Memory B cell (primary cell): ENCODE measurements at regions not wholly inside any gene's neighbourhood (a gene's known extent, or its start where the extent isn't known, plus 50 kb on each side); places are given as distances from the start of the nearest gene placed in this dataset.
A peak's percentile ranks its signal among the peaks of the same experiment; 100 is the strongest.

Experiments
- ATAC-seq: fragments of 150-1000 bp; cut with Tn5 transposase; 2 replicates; pipeline ENCODE4 v1.10.0; 2021; ENCODE audit warnings: low read depth, mild to moderate bottlenecking, moderate library complexity
- DNase-seq, 2 donors: peaks; one replicate each; pipeline ENCODE4 v3.0.0; 2022; ENCODE audit warnings: low spot score in 2 of 2
- H3K27ac Mint-ChIP-seq: one replicate; pipeline ENCODE4 v1.8.0; 2022; ENCODE audit warnings: mild to moderate bottlenecking, moderate library complexity, mixed read lengths
- H3K27me3 Mint-ChIP-seq: one replicate; pipeline ENCODE4 v1.8.0; 2022; ENCODE audit warnings: mixed read lengths
- H3K36me3 Mint-ChIP-seq: one replicate; pipeline ENCODE4 v1.8.0; 2022; ENCODE audit warnings: mild to moderate bottlenecking, mixed read lengths
- H3K4me1 Mint-ChIP-seq: one replicate; pipeline ENCODE4 v1.8.0; 2022; ENCODE audit warnings: mixed read lengths
- H3K4me3 Mint-ChIP-seq: one replicate; pipeline ENCODE4 v1.8.0; 2022; ENCODE audit warnings: mild to moderate bottlenecking, moderate library complexity, mixed read lengths
- H3K9me3 Mint-ChIP-seq: one replicate; pipeline ENCODE4 v1.8.0; 2022; ENCODE audit warnings: mixed read lengths

DNA sequence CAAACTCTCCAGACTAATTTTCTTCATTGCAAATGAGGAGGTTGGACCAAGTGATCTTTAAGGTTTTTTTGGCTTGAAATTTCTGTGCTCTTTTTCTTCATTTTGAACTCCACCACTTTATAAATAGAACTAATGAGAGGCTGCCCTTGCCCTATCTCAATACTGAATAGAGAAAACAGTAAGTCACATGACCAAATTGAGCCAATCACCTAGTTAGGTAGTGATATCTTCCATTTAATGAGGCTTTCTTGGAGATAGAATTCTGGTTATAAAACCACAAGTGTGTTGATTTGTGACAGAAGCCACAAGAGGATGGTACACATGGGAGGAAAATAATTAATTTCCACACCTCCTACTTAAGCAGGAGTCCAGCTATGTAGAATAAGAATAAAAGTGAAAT is 263.4 kb upstream of the SNX7 start:
- no peaks in the 10 kb centered on the region for H3K27me3 Mint-ChIP-seq
- H3K27ac Mint-ChIP-seq = no peak overlapping the region
- H3K4me3 Mint-ChIP-seq = no peak overlapping the region
- ATAC-seq = no peak
- DNase-seq = no peak
- no peaks in the 10 kb centered on the region for H3K4me1 Mint-ChIP-seq
- H3K36me3 Mint-ChIP-seq = no peaks in the 10 kb centered on the region
- no peaks in the 10 kb centered on the region for H3K9me3 Mint-ChIP-seq

DNA sequence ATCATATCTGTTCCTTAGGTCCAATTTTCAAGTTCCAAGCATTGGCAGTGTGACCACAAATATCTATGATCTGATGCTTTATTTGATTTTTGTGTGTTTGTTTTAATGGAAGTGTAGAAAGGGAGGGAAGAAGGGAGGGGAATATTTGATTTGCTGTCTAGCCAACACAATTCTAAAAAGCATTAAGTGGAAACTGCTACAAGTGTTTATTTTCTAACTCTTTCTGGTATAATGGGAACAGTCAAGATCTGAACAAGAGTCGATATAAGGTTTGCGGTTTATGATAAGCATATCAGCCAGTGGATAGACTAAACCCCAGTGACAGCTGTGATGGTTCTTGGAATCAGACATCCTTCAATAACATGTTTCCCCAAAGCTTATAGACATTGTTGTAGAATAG is 267.8 kb upstream of the SNX7 start:
- Mint-ChIP-seq H3K36me3 (no peaks in the 10 kb centered on the region), H3K4me1 (no peaks in the 10 kb centered on the region)

DNA sequence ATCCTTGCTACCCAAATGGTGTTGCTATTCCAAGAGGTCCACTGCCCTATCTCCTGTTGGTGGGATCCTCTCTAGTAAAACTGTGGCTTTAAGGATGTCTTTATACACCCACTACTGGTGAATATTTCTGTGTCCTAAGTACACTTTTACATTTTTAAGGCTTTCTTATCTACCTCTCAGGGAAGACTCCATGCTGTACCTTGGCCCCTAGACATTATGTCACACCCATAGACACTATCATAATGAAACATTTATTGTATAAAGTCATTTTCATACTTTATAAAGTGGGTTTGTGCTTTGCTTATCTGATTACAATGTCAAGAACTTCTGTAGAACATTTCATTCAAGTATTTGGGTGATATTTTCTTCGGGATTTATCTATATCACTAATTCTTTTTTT is 270.3 kb upstream of the SNX7 start:
- no peaks in the 10 kb centered on the region for H3K4me1 Mint-ChIP-seq
- no peak overlapping the region for H3K4me3 Mint-ChIP-seq
- no peak for ATAC-seq
- DNase-seq = no peak
- no peaks in the 10 kb centered on the region for H3K27me3 Mint-ChIP-seq
- H3K9me3 Mint-ChIP-seq = no peaks in the 10 kb centered on the region
- no peak overlapping the region for H3K27ac Mint-ChIP-seq
- H3K36me3 Mint-ChIP-seq = no peaks in the 10 kb centered on the region

More for the DNA sequence above, 267.8 kb upstream of the SNX7 start:
- no peak overlapping the region for H3K27ac Mint-ChIP-seq
- no peak overlapping the region for H3K4me3 Mint-ChIP-seq
- no peaks in the 10 kb centered on the region for H3K27me3 Mint-ChIP-seq
- H3K9me3 Mint-ChIP-seq = no peaks in the 10 kb centered on the region
- DNase-seq (no peak), ATAC-seq (no peak)

DNA sequence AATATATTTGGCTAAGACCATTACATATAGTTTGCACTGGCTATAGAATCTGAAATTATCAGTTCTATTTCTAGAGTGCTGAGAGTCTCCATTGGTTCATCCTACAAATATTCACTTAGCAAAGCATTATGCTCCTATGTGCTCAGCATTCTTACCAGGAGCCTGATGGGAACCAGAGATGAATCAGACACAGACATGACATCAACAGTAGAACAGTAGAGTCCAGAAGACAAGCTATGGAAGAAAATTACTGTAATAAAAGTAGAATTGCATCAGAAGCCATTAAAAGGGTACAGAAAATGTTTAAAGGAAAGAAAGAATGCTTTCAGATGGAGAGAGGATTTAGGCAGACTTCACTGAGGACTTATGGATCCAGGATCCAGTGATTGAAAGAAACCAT is 271.7 kb upstream of the SNX7 start:
- ATAC-seq (no peak), DNase-seq (no peak)
- no peaks in the 10 kb centered on the region for H3K36me3 Mint-ChIP-seq
- no peaks in the 10 kb centered on the region for H3K9me3 Mint-ChIP-seq
- no peak overlapping the region for H3K4me3 Mint-ChIP-seq
- H3K27me3 Mint-ChIP-seq = no peaks in the 10 kb centered on the region
- H3K4me1 Mint-ChIP-seq = no peaks in the 10 kb centered on the region
- no peak overlapping the region for H3K27ac Mint-ChIP-seq

DNA sequence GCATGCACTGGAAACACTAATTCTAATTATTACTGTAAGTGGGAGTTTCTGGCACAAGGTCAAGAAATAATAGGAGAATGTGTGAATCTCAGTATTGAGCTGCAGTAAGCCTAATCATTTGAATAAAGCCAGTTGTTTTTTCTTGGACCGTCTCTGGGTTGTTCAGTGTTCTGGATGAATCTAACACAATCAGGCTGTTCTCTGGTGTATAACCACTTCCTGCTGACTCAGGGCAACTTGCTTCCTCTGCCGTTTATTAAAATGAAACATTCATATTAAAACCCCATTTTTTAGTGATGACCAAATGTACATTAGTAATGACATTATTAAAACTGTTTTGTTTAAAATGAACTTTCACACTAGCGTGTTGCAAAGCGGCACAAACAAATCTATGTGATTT is 273.1 kb upstream of the SNX7 start:
- H3K4me3 Mint-ChIP-seq = no peak overlapping the region
- DNase-seq = no peak
- H3K27ac Mint-ChIP-seq = peak overlapping the region; percentile 41

DNA sequence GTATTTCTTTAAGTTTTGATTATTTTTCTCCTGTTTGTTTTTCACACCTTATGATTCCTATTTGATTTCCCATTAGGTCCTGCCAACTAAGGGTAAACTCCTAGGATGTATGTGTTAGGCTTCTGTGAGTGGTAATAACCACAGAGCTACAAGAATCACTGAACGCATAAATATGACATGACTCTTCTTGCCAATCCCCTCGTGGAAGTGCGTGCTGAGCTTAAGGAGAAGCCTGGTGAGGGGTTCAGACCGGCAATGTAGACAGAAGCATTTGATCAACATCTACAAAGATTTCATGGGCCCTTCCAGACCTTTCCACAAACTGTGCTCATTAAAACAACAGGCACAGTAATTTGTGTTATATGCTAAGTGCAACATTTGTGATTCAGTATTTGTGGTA is 273.8 kb upstream of the SNX7 start:
- H3K36me3 Mint-ChIP-seq = no peaks in the 10 kb centered on the region
- no peak for DNase-seq
- H3K27ac Mint-ChIP-seq = no peak overlapping the region

More for the DNA sequence above, 273.1 kb upstream of the SNX7 start:
- H3K4me1 Mint-ChIP-seq = no peaks in the 10 kb centered on the region
- no peaks in the 10 kb centered on the region for H3K9me3 Mint-ChIP-seq
- H3K36me3 Mint-ChIP-seq = no peaks in the 10 kb centered on the region
- ATAC-seq = no peak
- no peaks in the 10 kb centered on the region for H3K27me3 Mint-ChIP-seq

DNA sequence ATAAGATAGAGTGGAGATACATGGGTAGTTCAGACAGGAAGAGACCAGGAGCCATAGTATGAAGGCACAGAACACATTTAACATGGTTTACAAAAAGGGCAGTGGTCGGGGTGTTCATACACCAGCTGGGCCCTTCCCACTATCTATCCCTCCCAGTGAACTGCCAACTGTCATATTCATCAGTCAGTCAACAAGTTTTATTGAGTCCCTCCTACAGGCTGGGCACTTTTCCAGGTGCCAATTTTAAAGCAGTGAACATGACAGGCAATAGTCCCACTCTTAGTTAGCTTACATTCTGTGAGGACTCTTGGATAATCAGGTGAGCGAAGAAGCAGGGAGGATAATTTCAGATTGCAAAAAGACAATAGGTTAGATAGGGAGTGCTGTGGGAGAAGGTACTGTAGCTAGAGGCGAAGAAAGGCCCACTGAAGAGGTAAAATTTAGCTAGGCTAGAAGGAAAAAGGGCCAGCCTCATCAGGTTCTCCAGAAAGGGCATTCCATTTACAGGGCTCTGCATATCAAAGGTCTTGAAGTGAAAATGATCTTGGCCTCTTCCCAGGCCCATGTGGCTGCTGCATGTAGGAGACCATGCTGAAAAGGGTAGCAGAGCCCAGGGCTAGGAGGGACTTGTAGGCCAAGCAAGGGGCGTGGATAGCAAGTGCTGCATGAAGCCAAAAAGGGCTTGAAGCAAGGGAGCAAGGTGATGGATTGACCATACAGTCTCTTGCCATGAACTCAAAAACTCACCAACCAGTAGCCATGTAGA is 274.7 kb upstream of the SNX7 start:
- no peaks in the 10 kb centered on the region for H3K36me3 Mint-ChIP-seq
- ATAC-seq (no peak), DNase-seq (no peak)
- H3K4me3 Mint-ChIP-seq = no peak overlapping the region
- H3K27me3 Mint-ChIP-seq = no peaks in the 10 kb centered on the region
- H3K27ac Mint-ChIP-seq = no peak overlapping the region
- H3K4me1 Mint-ChIP-seq = no peaks in the 10 kb centered on the region
- no peaks in the 10 kb centered on the region for H3K9me3 Mint-ChIP-seq

More for the DNA sequence above, 273.8 kb upstream of the SNX7 start:
- Mint-ChIP-seq H3K4me1 (no peaks in the 10 kb centered on the region), H3K4me3 (no peak overlapping the region), H3K9me3 (no peaks in the 10 kb centered on the region), H3K27me3 (no peaks in the 10 kb centered on the region)
- no peak for ATAC-seq

DNA sequence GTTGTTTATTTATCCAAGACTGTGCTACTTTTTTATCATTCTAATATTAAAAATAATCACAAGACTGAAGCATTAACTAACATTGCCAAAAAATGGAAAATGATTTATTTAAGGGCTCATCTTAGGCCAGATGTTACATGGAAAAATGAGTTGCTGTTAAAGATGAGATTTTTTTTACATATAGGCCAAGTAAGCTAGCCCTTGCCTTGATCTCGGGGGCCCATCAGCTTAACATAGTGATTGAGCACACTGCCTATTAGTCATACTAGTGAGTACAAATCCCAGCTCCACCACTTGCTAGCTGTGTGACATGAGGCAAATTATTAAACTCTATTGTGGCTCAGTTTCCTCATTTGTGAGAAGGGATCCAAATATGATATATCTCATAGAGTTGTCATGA is 275.9 kb upstream of the SNX7 start:
- no peak for DNase-seq
- Mint-ChIP-seq H3K36me3 (no peaks in the 10 kb centered on the region), H3K27ac (no peak overlapping the region), H3K27me3 (no peaks in the 10 kb centered on the region), H3K4me3 (no peak overlapping the region), H3K9me3 (no peaks in the 10 kb centered on the region), H3K4me1 (no peaks in the 10 kb centered on the region)
- no peak for ATAC-seq

DNA sequence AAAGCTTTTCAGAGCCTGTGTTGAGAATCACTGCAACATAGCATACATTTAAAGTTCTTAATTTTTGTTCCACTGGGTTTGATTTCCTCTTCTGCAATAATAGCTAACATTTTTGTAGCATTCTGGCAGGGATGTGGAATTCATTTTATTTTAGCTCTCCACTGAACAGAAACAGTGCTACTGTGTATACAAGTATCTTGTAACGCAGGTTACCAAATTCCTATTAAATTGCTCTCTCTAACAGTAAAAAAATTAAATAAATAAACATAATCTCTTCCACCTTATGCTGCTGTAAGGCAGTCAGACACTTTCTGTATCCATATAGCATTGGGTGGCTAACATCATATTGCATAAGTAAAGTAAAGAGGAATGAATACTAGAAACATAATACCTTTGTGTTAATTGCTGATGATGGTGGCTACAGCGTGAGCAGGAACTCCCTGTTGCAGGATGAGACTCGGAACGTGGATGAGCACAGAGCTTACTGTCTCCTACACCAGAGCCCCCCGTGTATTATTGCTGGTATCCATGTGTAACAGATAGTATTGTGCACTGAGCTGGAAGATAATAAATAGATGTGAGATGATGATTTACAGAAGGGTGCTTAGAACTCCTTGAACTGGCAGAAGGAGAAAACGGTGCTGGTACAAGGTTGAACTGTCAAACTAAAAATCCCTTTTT is 276.9 kb upstream of the SNX7 start:
- Mint-ChIP-seq H3K9me3 (no peaks in the 10 kb centered on the region), H3K4me1 (no peaks in the 10 kb centered on the region)
- DNase-seq = no peak

DNA sequence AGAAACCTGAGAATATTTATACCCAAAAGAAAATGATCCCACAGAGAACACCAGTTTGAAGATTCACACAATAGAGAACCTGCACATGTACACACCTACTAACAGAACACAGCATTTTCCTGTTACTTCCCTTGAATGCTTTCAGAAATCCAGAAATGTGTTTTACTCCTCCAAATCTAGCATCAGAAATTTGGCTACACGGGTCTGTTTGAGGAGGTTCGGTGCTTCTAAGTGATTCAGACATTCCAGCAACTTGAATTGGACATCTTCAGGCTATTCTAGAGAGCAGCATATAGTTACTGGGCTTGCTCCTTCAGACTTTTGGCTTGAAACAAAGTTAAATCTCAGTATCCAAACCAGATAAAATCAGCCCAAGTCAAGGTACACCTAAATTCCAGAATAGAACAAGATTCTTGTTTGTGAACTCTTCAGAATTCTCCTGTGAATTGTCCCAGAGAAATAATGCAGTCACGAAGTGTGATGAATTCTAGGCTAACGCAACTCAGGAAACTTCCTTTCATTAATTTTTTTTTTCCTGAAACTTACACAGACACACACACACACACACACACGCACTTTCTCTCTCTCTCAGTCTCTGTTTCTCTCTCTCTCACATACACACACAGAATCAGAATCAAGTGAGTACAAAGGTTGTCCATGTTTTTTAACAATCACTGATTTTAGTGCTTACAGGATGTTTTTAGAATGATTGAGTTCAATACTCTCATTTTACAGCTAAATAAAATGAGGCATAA is 278.4 kb upstream of the SNX7 start:
- H3K4me3 Mint-ChIP-seq = no peak overlapping the region
- H3K4me1 Mint-ChIP-seq = no peaks in the 10 kb centered on the region
- H3K36me3 Mint-ChIP-seq = no peaks in the 10 kb centered on the region

More for the DNA sequence above, 276.9 kb upstream of the SNX7 start:
- ATAC-seq = no peak
- no peaks in the 10 kb centered on the region for H3K36me3 Mint-ChIP-seq
- no peaks in the 10 kb centered on the region for H3K27me3 Mint-ChIP-seq
- no peak overlapping the region for H3K27ac Mint-ChIP-seq
- H3K4me3 Mint-ChIP-seq = no peak overlapping the region

DNA sequence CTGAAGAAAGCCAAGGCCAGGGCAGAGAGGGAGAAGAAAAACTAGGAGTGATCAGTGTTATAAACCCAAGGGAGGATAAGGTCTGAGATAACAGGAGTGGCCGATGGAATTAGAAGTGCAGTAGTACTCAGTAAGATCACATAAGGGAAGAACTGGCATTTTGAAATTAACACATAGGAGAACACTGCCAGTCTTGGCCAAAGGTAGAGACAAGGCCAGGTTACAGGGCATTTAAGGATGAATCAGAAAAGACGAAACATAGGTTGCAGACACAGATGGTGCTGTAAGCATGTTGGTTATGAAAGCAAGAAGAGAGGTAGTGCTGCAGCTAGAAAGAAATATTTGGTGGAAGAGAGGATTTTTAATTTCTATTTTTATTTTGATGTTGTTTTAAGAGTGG is 278.9 kb upstream of the SNX7 start:
- H3K9me3 Mint-ChIP-seq = no peaks in the 10 kb centered on the region
- no peaks in the 10 kb centered on the region for H3K36me3 Mint-ChIP-seq
- H3K4me3 Mint-ChIP-seq = no peak overlapping the region
- no peak for ATAC-seq
- no peaks in the 10 kb centered on the region for H3K27me3 Mint-ChIP-seq
- no peak overlapping the region for H3K27ac Mint-ChIP-seq
- no peaks in the 10 kb centered on the region for H3K4me1 Mint-ChIP-seq
- DNase-seq = no peak

More for the DNA sequence above, 278.4 kb upstream of the SNX7 start:
- Mint-ChIP-seq H3K9me3 (no peaks in the 10 kb centered on the region), H3K27ac (no peak overlapping the region), H3K27me3 (no peaks in the 10 kb centered on the region)
- DNase-seq (no peak), ATAC-seq (no peak)

DNA sequence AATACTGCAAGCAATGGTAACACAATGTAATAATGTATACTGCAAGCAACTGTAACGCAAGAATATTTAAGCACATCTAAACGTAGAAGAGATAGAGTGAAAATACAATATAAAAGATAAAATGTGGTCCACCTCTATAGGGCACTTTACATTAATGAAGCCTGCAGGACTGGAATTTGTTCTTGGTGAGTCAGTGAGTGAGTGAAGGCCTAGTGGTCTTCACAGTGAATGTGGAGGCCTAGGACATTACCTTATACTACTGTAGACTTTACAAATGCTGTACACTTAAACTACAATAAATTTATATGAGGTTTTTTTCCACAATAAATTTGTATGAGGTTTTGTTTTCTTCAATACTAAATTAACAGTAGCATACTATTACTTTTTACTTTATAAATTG is 287.4 kb upstream of the SNX7 start:
- no peak overlapping the region for H3K27ac Mint-ChIP-seq
- DNase-seq (no peak), ATAC-seq (no peak)
- no peak overlapping the region for H3K4me3 Mint-ChIP-seq
- no peaks in the 10 kb centered on the region for H3K27me3 Mint-ChIP-seq
- H3K4me1 Mint-ChIP-seq = no peaks in the 10 kb centered on the region
- no peaks in the 10 kb centered on the region for H3K9me3 Mint-ChIP-seq
- no peaks in the 10 kb centered on the region for H3K36me3 Mint-ChIP-seq

DNA sequence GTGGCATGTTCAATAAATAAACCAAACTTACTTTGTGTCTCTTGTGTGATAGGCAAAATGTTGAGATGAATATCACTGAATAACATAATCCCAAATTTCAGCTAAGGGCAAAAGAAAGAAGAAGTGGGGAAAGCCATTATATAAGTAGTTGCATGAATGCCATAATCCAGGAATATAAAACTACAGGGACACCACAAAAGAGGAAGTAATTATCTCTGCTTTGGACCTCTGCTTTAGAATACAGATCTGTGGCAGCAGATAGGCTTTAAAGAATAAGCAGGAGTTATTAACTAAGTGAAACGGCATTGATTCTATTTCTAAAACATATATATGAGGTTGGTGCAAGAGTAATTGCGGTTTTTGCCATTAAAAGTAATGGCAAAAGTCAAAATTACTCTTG is 288.5 kb upstream of the SNX7 start:
- no peak for ATAC-seq
- Mint-ChIP-seq H3K27ac (no peak overlapping the region), H3K9me3 (no peaks in the 10 kb centered on the region), H3K4me1 (no peaks in the 10 kb centered on the region), H3K36me3 (no peaks in the 10 kb centered on the region), H3K4me3 (no peak overlapping the region), H3K27me3 (no peaks in the 10 kb centered on the region)
- no peak for DNase-seq

DNA sequence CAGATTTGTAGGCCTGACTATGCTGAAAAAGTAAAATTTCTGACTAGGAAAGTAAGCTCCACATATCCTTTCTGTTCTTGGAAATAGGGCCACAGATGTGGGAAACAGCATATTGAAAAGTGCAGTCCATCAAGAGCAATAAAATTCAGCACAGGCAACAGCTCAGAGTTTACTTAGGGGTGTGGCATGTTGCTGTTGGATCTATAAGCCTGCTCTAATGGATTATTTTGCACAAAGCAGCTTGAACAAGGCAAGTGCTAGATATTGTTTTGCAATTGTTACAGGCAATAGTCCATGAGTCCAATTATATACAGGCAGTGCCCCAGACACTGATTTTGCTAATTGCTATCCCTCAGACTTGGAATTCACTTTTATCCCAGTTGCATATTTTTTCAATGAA is 289.8 kb upstream of the SNX7 start:
- Mint-ChIP-seq H3K4me1 (no peaks in the 10 kb centered on the region), H3K27ac (no peak overlapping the region)

More for the DNA sequence above, 289.8 kb upstream of the SNX7 start:
- DNase-seq = no peak
- no peaks in the 10 kb centered on the region for H3K27me3 Mint-ChIP-seq
- ATAC-seq = no peak
- H3K4me3 Mint-ChIP-seq = no peak overlapping the region
- no peaks in the 10 kb centered on the region for H3K36me3 Mint-ChIP-seq
- H3K9me3 Mint-ChIP-seq = no peaks in the 10 kb centered on the region
